HG03159 (cell line): ENCODE measurements at regions not wholly inside any gene's neighbourhood (a gene's known extent, or its start where the extent isn't known, plus 50 kb on each side); places are given as distances from the start of the nearest gene placed in this dataset.
"Not testable (repeated sequence)": the region's sequence is repeated elsewhere in the genome, so short reads cannot be mapped to it uniquely, and the experiment has no call there.

Experiments
- ATAC-seq: cut with Tn5 transposase; IDR thresholded peaks from one replicate; pipeline ENCODE4 v1.9.1; 2021; ENCODE audit warnings: mild to moderate bottlenecking, moderate library complexity; ENCODE audit not compliant: unreplicated experiment

GRCh38 chr10:33102071-33102470 is 144.0 kb upstream of the ITGB1 start:
- ATAC-seq = no peak

GRCh38 chr10:33101392-33101787 is 143.4 kb upstream of the ITGB1 start:
- no peak for ATAC-seq

- ATAC-seq = no peak
These were observed 142.9 kb upstream of the ITGB1 start for GRCh38 chr10:33100781-33101391.

DNA sequence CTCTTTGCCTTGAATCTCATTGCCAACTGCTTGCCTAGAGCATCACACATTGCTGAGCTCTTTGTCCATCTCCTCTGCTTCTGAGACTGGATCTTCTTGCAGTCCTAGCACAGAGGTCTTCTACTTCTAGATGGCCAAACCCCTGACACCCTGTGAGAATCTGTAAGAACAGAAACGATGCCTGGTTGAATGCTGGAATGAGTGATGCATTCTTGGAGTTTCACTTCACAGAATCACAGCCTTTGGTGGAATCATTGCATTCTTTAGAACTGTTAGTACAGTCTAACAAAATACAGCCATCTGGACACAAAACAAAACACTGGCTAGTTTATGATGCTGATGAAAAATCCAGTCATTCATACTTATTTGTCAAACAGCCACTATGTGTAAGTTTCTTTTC is 141.7 kb upstream of the ITGB1 start:
- no peak for ATAC-seq

- ATAC-seq = no peak
These were observed 141.1 kb upstream of the ITGB1 start for GRCh38 chr10:33098951-33099663.

GRCh38 chr10:33095867-33096815 is 138.1 kb upstream of the ITGB1 start:
- peak; percentile 80 for ATAC-seq

GRCh38 chr10:33094263-33095051 is 136.4 kb upstream of the ITGB1 start:
- ATAC-seq = no peak

GRCh38 chr10:33093362-33093761 is 135.3 kb upstream of the ITGB1 start:
- peak; percentile 53 for ATAC-seq

GRCh38 chr10:33092596-33092995 is 134.6 kb upstream of the ITGB1 start:
- no peak for ATAC-seq

GRCh38 chr10:33091201-33091600 is 133.2 kb upstream of the ITGB1 start:
- ATAC-seq = no peak

- ATAC-seq = no peak
These were observed 131.0 kb upstream of the ITGB1 start for GRCh38 chr10:33088990-33089389.

GRCh38 chr10:33087922-33088321 is 129.9 kb upstream of the ITGB1 start:
- no peak for ATAC-seq

DNA sequence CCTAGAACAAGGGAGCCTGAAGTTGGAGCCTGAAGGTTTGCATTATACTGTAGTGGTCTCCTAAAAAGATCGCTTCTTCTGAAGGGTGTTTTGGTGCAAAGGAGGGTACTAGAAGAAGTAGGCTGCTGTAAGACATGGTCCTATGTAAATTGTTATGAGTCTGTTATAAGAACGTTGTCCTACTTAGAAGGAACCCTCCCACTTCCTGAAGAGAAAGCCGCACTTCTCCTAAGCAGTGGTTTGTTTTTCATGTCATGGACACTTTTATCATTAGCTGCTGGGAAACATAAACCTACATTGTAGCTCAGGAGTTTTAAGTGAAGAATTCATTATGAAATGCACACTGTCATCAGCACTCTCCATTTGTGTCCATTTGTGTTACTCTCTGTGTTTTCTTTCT is 129.1 kb upstream of the ITGB1 start:
- ATAC-seq = no peak

GRCh38 chr10:33086100-33086499 is 128.1 kb upstream of the ITGB1 start:
- no peak for ATAC-seq

DNA sequence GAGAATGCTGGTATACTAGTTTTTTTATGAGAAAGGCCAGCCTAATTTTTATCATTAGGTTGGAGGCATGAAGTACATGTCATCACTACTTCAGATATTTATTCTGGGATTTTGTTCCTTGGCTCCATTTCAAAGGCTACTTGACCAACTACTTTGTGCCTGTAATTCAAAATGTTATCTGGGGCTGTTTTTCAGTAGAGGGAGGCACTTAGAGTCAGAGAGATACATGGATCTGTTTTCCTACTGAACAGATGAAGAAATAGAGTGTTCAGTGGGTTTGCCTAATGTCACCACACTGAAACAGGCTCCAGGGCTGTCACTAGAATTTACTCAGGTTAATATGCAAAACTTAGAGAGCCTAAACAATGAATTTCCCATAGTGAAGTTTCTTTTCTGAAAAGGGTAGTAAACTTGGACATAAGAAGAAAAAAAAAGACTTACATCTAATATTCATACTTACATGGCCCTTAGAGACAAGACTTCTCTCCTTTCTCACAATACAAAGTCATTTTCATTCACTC is 127.3 kb upstream of the ITGB1 start:
- ATAC-seq = no peak

- no peak for ATAC-seq
These were observed 126.4 kb upstream of the ITGB1 start for GRCh38 chr10:33084453-33084852.

DNA sequence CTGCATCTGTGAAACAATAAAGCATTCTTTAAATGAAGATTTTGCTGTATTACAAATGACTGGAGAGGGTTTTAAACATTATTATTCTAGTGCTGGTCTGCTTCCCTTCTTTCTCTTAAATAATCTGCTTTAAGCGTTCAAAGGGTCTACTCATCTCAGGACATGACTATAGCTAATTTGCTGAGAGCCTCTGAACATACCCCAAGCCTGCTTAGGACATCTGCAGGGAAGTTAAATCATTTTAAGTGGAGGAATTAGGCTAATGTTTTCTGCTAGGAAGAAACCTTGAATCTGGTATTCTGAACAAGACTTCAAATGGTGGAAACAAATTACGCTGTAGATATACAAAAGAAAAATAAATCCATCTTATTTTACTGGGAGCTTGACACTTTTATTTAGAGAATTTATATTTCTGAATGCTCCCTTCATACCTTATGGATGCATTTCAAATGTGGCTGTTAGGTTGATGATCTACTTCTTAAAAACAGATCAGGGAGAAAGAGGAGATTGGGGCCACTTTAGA is 124.4 kb upstream of the ITGB1 start:
- no peak for ATAC-seq

- not testable (repeated sequence) for ATAC-seq
These were observed 122.4 kb upstream of the ITGB1 start for GRCh38 chr10:33080467-33080866.

DNA sequence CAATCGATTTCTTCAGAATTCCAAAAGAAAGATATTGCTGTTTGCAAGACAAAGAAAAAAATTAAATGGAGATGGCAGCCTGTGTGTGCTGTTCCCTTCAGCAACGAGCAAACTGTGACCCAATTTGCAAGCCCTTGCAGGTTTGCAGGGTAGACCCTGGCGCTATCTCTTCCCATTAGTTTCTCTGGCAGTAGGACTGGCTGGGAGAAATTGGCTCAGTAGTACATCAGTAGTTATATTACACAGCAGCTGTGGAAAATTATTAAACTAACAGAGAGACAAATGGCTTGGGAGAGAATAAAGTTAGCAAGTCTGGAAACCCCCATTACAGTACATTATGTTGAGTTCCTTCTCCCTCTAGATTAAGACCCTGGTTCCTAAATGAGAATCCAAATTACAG is 116.4 kb upstream of the ITGB1 start:
- ATAC-seq = no peak

DNA sequence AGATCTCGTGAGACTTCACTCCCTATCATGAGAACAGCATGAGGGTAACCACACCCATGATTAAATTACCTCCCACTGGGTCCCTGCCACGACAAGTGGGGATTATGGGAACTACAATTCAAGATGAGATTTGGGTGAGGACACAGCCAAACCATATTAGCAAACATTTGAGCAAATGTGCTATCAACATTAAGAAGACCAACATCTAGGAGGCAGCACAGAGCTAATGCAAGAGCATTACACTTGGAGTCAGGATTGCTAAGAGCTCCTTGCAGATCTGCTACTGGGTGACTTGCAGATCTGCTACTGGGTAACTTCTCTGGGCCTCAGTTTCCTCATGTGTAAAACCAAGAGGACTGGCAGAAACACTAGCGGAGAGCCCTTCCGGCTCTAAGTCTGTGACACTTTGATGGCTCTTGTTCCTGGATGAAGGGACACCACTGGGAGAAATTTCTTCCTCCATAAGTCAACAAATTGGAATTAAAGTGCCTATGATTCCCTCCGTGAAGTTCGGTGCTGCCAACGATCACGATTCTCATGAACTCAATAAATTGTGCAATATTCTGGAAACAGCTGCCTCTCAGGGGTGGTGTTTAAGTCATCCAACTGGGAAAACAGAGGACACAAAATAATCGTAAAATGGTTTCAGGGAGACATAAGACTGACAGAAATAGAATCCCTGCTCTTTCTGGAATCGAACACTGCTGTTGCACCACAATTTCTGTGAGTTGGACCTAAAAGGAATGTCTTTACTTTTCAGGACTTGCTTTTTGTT is 115.8 kb upstream of the ITGB1 start:
- ATAC-seq = no peak
